HepG2 (cell line): ENCODE measurements at regions not wholly inside any gene's neighbourhood (a gene's known extent, or its start where the extent isn't known, plus 50 kb on each side); places are given as distances from the start of the nearest gene placed in this dataset.

Experiments
- ATAC-seq: fragments of 200-7000 bp; cut with Tn5 transposase; 3 replicates; pipeline ENCODE4 v1.9.1; 2020; ENCODE audit warnings: mild to moderate bottlenecking, moderate library complexity
- BruUV-seq: library from RNA; stranded (reverse); fragments of 400-500 nt; replicated peaks from 2 replicates; lab custom pipeline; 2021; lab: Mats Ljungman, UMichigan
- CTCF ChIA-PET: fragments of 300-600 bp; formaldehyde crosslinking; extraction: SDS; loops from one replicate; lab custom pipeline; 2021; ENCODE audit warnings: low total read pairs, inconsistent platforms, low intra/inter-chr PET ratio; lab: Yijun Ruan, JAX
- POLR2A ChIA-PET: fragments of 350-600 bp; sonication (Branson Sonifier 250); formaldehyde crosslinking; loops from one replicate; lab custom pipeline; 2020; ENCODE audit warnings: antibody characterized with exemption, inconsistent platforms; lab: Yijun Ruan, JAX
- DNase-seq: peaks from one replicate; pipeline ENCODE4 v3.0.0-alpha.2; 2015; ENCODE audit warnings: low spot score
- FAIRE-seq: peaks from 3 replicates; lab custom pipeline; 2011; peaks lifted over from hg19 to GRCh38; lab: Jason Lieb, UNC
- H2AFZ ChIP-seq: one replicate; pipeline ENCODE4 v1.6.1; 2011; ENCODE audit warnings: low read length, inconsistent platforms
- H3K27ac ChIP-seq: fragments of 300-600 bp; 3 replicates; pipeline ENCODE4 v1.8.0; 2011; ENCODE audit warnings: mixed run types, mild to moderate bottlenecking, mixed read lengths, low read length, inconsistent platforms; ENCODE audit not compliant: insufficient read depth; ENCODE audit errors: extremely low read length
- H3K27me3 ChIP-seq, 2 experiments: fragments of 200-600 bp in 1 of 2; 2 replicates in 1 of 2; 3 replicates in 1 of 2; pipeline versions ENCODE4 v1.6.0 to v1.8.0; 2011; ENCODE audit warnings: low read length in 2 of 2, mild to moderate bottlenecking in 2 of 2, moderate library complexity in 2 of 2, inconsistent platforms in 1 of 2; ENCODE audit not compliant: insufficient read depth in 2 of 2, control insufficient read depth in 1 of 2
- H3K36me3 ChIP-seq, 2 experiments: fragments of 200-600 bp in 1 of 2; replicated peaks in 1 of 2; 2 replicates in 1 of 2; 3 replicates in 1 of 2; pipeline versions ENCODE4 v1.5.1 to v1.8.0; 2011; ENCODE audit warnings: low read length in 2 of 2, inconsistent platforms in 1 of 2; ENCODE audit not compliant: insufficient read depth in 2 of 2, control insufficient read depth in 1 of 2
- H3K4me1 ChIP-seq: 2 replicates; pipeline ENCODE4 v1.5.1; 2012; ENCODE audit warnings: low read length, inconsistent platforms; ENCODE audit not compliant: insufficient read depth
- H3K4me2 ChIP-seq: 2 replicates; pipeline ENCODE4 v1.6.0; 2011; ENCODE audit warnings: low read depth, low read length, inconsistent platforms
- H3K4me3 ChIP-seq, 3 experiments: fragments of 200-600 bp in 1 of 3; sonication (generic), shearing (Covaris generic) in 1 of 3; replicated peaks in 1 of 3; 2 replicates each; pipeline ENCODE4 v1.5.1; 2011 to 2016; ENCODE audit warnings: low read length in 3 of 3, inconsistent platforms in 2 of 3, low read depth in 2 of 3, mild to moderate bottlenecking in 2 of 3, control low read depth in 1 of 3, mixed read lengths in 1 of 3; ENCODE audit not compliant: insufficient read depth in 1 of 3
- H3K79me2 ChIP-seq: one replicate; pipeline ENCODE4 v1.6.1; 2011; ENCODE audit warnings: low read length, inconsistent platforms; ENCODE audit not compliant: insufficient read depth
- H3K9ac ChIP-seq: 2 replicates; pipeline ENCODE4 v1.6.0; 2011; ENCODE audit warnings: mild to moderate bottlenecking, low read depth, low read length, inconsistent platforms; ENCODE audit not compliant: insufficient read depth
- H3K9me3 ChIP-seq: 2 replicates; pipeline ENCODE4 v1.5.1; 2012; ENCODE audit warnings: mild to moderate bottlenecking, low read length
- H4K20me1 ChIP-seq: 2 replicates; pipeline ENCODE4 v1.6.0; 2011; ENCODE audit warnings: inconsistent platforms, mild to moderate bottlenecking, low read length, moderate library complexity; ENCODE audit not compliant: insufficient read depth
- CHD4 ChIP-seq: fragments of 200-600 bp; sonication (generic); IDR thresholded peaks from 2 replicates; pipeline ENCODE4 v1.7.0; 2017; ENCODE audit warnings: mild to moderate bottlenecking, low read length, borderline replicate concordance
- DMAP1 ChIP-seq: IDR thresholded peaks from 2 replicates; pipeline ENCODE4 v1.6.1; 2016
- ELF4 ChIP-seq: sonication (generic); formaldehyde crosslinking; IDR thresholded peaks from 2 replicates; pipeline ENCODE4 v1.5.0; 2020; ENCODE audit warnings: missing genetic modification reagents, mild to moderate bottlenecking, moderate library complexity, borderline replicate concordance
- KLF16 ChIP-seq, 2 experiments: sonication (generic) in 1 of 2; formaldehyde crosslinking in 1 of 2; IDR thresholded peaks; 2 replicates each; pipeline versions ENCODE4 v1.6.1 to v1.8.0; 2016 to 2023; ENCODE audit warnings: missing genetic modification reagents in 2 of 2, missing compliant biosample characterization in 1 of 2
- MATR3 ChIP-seq: sonication (generic); formaldehyde crosslinking; IDR thresholded peaks from 2 replicates; pipeline ENCODE4 v1.4.0; 2020; ENCODE audit warnings: missing genetic modification reagents
- MBNL3 ChIP-seq: fragments of 250-450 bp; sonication (Bioruptor Pico); conservative IDR thresholded peaks from 2 replicates; pipeline ENCODE4 v1.8.0; 2022; ENCODE audit warnings: mild to moderate bottlenecking, inconsistent platforms
- NFRKB ChIP-seq: fragments of 450-650 bp; IDR thresholded peaks from 2 replicates; pipeline ENCODE4 v1.6.1; 2017
- ZFP1 ChIP-seq: IDR thresholded peaks from 2 replicates; pipeline ENCODE4 v1.6.1; 2016
- ZNF430 ChIP-seq: sonication (generic); formaldehyde crosslinking; IDR thresholded peaks from 2 replicates; pipeline ENCODE4 v1.9.0; 2021; ENCODE audit warnings: mild to moderate bottlenecking, missing genetic modification reagents
- ZNF577 ChIP-seq: sonication (generic); formaldehyde crosslinking; IDR thresholded peaks from 2 replicates; pipeline ENCODE4 v1.4.0; 2020; ENCODE audit warnings: mild to moderate bottlenecking, low read depth, missing genetic modification reagents, borderline replicate concordance
- ZNF773 ChIP-seq: sonication (generic); formaldehyde crosslinking; IDR thresholded peaks from 2 replicates; pipeline ENCODE4 v1.4.0; 2020; ENCODE audit warnings: missing genetic modification reagents, borderline replicate concordance
- WGBS: methylation state at CpG from one replicate; pipeline ENCODE4 v1.1.6; 2017; ENCODE audit warnings: low lambda C conversion rate; 5-methylcytosine and 5-hydroxymethylcytosine counted together
- in situ Hi-C: cut with HindIII; loops from 2 replicates; pipeline ENCODE4 v1.10.0; 2017; ENCODE audit warnings: low pct_unique_long_range_greater_than_20kb; ENCODE audit not compliant: extremely low pct_ligation_motif_present
- intact Hi-C: fragments of 100-400 bp; cut with micrococcal nuclease; formaldehyde crosslinking; loops from one replicate; pipeline ENCODE4 v1.10.0; 2022; ENCODE audit not compliant: unreplicated experiment
- TF ChIP-seq, protein P1 (sequence below): sonication (generic); formaldehyde crosslinking; IDR thresholded peaks from 2 replicates; pipeline ENCODE4 v1.5.0; 2020; ENCODE audit warnings: mild to moderate bottlenecking, low read depth, missing genetic modification reagents, borderline replicate concordance
- TF ChIP-seq, protein P2 (sequence below): sonication (generic); formaldehyde crosslinking; IDR thresholded peaks from 2 replicates; pipeline ENCODE4 v1.8.1; 2023; ENCODE audit warnings: mild to moderate bottlenecking, inconsistent platforms, moderate library complexity, missing genetic modification reagents, borderline replicate concordance
- TF ChIP-seq, protein P3 (sequence below): IDR thresholded peaks from 2 replicates; pipeline ENCODE4 v1.6.1; 2016; ENCODE audit warnings: control low read depth
- TF ChIP-seq, protein P4 (sequence below): sonication (generic); formaldehyde crosslinking; IDR thresholded peaks from 2 replicates; pipeline ENCODE4 v1.8.0; 2022; ENCODE audit warnings: low read depth, missing genetic modification reagents
- TF ChIP-seq, protein P5 (sequence below), 2 experiments: IDR thresholded peaks; 2 replicates each; pipeline ENCODE4 v1.6.1; 2011 to 2012; ENCODE audit warnings: low read length in 2 of 2, borderline replicate concordance in 1 of 2, low read depth in 1 of 2, mild to moderate bottlenecking in 1 of 2, moderate library complexity in 1 of 2

DNA sequence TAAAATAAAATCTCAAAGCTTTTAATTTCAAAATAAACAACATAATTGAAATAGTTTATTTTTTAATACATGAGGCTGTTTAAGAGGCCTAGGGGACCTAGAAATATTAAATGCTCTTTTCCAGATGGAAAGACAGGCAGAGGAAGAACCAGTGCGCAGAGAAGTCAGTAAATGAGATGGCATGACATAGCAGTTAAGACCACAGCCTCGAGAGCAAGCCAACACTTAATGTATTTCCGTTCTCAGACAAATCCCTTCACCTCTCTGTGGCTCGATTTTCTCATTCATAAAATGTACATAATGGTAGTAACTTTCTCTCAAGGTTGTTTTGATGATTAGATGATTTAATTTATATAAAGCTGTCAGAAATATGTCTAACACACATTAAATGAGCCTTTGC is 405.1 kb upstream of the CWC22 start (continued):
- TF ChIP-seq NFRKB, result no peak
- TF ChIP-seq, all 625 proteins: peak for 0

DNA sequence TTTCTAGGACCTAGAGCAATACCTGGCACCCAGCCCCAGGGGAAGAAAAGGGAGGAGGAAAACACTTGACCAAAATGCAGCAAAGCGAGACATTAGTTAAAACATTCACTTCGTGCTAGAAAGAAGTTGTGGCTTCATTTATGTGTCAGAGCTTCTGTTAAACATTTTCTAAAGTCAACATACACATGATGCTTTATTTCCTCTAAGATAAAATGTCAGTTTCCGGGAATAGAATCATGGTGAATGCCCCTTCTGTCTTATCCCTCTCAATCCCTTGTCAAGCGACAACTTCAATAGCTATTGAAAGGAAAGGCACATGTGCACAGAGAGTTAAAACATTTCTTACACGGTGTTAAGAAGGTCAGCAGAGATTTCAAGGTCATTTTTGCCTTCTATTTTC is 404.6 kb upstream of the CWC22 start:
- H2AFZ ChIP-seq, result no peak overlapping the region
- H3K4me3 ChIP-seq, result no peak overlapping the region
- no peaks in the 10 kb centered on the region for H3K27me3 ChIP-seq
- no peak overlapping the region for H3K4me2 ChIP-seq
- H3K9ac ChIP-seq, result no peak overlapping the region
- ATAC-seq, result no peak
- intact Hi-C loops, result no loop called here
- no peaks in the 10 kb centered on the region for H3K4me1 ChIP-seq
- no peak overlapping the region for H3K27ac ChIP-seq
- no TSS peak for BruUV-seq
- H3K36me3 ChIP-seq, result no peaks in the 10 kb centered on the region
- 4% methylated on average over 5 of the region's 5 CpGs for WGBS
- H4K20me1 ChIP-seq, result no peaks in the 10 kb centered on the region
- POLR2A ChIA-PET, result no interaction called here
- in situ Hi-C loops, result no loop called here
- no peak for FAIRE-seq
- CTCF ChIA-PET, result no interaction called here
- DNase-seq, result no peak
- no peaks in the 10 kb centered on the region for H3K9me3 ChIP-seq
- TF ChIP-seq, protein P1, sequence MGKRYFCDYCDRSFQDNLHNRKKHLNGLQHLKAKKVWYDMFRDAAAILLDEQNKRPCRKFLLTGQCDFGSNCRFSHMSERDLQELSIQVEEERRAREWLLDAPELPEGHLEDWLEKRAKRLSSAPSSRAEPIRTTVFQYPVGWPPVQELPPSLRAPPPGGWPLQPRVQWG (CRISPR knock-in tag), result no peak
- TF ChIP-seq, protein P2, sequence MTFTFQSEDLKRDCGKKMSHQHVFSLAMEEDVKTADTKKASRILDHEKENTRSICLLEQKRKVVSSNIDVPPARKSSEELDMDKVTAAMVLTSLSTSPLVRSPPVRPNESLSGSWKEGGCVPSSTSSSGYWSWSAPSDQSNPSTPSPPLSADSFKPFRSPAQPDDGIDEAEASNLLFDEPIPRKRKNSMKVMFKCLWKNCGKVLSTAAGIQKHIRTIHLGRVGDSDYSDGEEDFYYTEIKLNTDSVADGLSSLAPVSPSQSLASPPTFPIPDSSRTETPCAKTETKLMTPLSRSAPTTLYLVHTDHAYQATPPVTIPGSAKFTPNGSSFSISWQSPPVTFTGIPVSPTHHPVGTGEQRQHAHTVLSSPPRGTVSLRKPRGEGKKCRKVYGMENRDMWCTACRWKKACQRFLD (CRISPR knock-in tag), result no peak
- TF ChIP-seq ZNF577, result no peak
- no peak for TF ChIP-seq MBNL3 (CRISPR knock-in tag)
- TF ChIP-seq, protein P3, sequence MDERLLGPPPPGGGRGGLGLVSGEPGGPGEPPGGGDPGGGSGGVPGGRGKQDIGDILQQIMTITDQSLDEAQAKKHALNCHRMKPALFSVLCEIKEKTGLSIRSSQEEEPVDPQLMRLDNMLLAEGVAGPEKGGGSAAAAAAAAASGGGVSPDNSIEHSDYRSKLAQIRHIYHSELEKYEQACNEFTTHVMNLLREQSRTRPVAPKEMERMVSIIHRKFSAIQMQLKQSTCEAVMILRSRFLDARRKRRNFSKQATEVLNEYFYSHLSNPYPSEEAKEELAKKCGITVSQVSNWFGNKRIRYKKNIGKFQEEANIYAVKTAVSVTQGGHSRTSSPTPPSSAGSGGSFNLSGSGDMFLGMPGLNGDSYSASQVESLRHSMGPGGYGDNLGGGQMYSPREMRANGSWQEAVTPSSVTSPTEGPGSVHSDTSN, result no peak
- no peak for TF ChIP-seq ELF4 (CRISPR knock-in tag)
- TF ChIP-seq CHD4, result no peak
- TF ChIP-seq KLF16 (CRISPR knock-in tag; IDR thresholded peaks at IDR 0.05), result no peak
- no peak for TF ChIP-seq ZFP1 (CRISPR knock-in tag)
- TF ChIP-seq, protein P4, sequence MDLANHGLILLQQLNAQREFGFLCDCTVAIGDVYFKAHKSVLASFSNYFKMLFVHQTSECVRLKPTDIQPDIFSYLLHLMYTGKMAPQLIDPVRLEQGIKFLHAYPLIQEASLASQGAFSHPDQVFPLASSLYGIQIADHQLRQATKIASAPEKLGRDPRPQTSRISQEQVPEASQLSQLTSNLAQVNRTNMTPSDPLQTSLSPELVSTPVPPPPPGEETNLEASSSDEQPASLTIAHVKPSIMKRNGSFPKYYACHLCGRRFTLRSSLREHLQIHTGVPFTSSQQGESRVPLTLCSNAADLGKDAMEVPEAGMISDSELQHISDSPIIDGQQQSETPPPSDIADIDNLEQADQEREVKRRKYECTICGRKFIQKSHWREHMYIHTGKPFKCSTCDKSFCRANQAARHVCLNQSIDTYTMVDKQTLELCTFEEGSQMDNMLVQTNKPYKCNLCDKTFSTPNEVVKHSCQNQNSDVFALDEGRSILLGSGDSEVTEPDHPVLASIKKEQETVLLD, result no peak
- no peak for TF ChIP-seq ZNF430 (CRISPR knock-in tag)
- TF ChIP-seq, protein P5, sequence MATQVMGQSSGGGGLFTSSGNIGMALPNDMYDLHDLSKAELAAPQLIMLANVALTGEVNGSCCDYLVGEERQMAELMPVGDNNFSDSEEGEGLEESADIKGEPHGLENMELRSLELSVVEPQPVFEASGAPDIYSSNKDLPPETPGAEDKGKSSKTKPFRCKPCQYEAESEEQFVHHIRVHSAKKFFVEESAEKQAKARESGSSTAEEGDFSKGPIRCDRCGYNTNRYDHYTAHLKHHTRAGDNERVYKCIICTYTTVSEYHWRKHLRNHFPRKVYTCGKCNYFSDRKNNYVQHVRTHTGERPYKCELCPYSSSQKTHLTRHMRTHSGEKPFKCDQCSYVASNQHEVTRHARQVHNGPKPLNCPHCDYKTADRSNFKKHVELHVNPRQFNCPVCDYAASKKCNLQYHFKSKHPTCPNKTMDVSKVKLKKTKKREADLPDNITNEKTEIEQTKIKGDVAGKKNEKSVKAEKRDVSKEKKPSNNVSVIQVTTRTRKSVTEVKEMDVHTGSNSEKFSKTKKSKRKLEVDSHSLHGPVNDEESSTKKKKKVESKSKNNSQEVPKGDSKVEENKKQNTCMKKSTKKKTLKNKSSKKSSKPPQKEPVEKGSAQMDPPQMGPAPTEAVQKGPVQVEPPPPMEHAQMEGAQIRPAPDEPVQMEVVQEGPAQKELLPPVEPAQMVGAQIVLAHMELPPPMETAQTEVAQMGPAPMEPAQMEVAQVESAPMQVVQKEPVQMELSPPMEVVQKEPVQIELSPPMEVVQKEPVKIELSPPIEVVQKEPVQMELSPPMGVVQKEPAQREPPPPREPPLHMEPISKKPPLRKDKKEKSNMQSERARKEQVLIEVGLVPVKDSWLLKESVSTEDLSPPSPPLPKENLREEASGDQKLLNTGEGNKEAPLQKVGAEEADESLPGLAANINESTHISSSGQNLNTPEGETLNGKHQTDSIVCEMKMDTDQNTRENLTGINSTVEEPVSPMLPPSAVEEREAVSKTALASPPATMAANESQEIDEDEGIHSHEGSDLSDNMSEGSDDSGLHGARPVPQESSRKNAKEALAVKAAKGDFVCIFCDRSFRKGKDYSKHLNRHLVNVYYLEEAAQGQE (IDR thresholded peaks at IDR 0.05; ENCODE audit: borderline replicate concordance in 1 of 2, low read depth in 1 of 2, low read length in 2 of 2), result no peak
- TF ChIP-seq DMAP1 (CRISPR knock-in tag), result no peak
- no peak for TF ChIP-seq MATR3 (CRISPR knock-in tag)
- no peak for TF ChIP-seq ZNF773 (CRISPR knock-in tag)
- H3K79me2 ChIP-seq, result no peaks in the 10 kb centered on the region
